ENCODE measurements at regions not wholly inside any gene's neighbourhood (a gene's known extent, or its start where the extent isn't known, plus 50 kb on each side); places are given as distances from the start of the nearest gene placed in this dataset.

DNA sequence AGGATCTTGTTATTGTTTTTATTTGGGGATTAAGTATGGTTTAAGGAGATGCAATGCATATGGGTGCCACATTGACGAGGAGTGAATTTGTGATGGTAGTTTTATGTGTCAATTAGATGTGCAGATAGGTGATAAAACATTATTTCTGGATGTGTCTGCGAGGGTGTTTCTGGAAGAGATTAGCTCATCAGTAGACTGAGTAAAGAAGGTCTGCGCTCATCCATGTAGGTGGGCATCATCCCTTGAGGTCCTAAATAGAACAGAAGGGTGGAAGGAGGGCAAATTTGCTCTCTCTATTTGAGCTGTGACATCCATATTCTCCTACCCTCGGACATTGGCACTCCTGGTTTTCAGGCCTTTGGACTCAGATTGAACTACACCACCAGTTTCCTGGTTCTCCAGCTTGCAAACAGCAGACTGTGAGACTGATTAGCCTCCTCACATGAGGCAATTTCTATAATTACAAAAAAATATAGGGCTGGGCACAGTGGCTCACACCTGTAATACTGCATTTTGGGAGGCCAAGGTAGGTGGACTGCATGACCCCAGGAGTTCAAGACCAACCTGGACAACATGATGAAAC is 118.2 kb upstream of the ZNF678 start:
- TF ChIP-seq, protein P1, sequence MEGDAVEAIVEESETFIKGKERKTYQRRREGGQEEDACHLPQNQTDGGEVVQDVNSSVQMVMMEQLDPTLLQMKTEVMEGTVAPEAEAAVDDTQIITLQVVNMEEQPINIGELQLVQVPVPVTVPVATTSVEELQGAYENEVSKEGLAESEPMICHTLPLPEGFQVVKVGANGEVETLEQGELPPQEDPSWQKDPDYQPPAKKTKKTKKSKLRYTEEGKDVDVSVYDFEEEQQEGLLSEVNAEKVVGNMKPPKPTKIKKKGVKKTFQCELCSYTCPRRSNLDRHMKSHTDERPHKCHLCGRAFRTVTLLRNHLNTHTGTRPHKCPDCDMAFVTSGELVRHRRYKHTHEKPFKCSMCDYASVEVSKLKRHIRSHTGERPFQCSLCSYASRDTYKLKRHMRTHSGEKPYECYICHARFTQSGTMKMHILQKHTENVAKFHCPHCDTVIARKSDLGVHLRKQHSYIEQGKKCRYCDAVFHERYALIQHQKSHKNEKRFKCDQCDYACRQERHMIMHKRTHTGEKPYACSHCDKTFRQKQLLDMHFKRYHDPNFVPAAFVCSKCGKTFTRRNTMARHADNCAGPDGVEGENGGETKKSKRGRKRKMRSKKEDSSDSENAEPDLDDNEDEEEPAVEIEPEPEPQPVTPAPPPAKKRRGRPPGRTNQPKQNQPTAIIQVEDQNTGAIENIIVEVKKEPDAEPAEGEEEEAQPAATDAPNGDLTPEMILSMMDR (IDR thresholded peaks at IDR 0.05) = no peak
- no peak for TF ChIP-seq POLR2A (IDR thresholded peaks at IDR 0.05)

Measured in body of pancreas (tissue), 4 donors.